Lower leg skin (tissue), 3 donors: ENCODE measurements at regions not wholly inside any gene's neighbourhood (a gene's known extent, or its start where the extent isn't known, plus 50 kb on each side); places are given as distances from the start of the nearest gene placed in this dataset.

ENCODE experiments used
- POLR2A ChIP-seq, 2 donors: fragments of 450-650 bp; IDR thresholded peaks; one replicate each; pipeline ENCODE4 v1.6.1; 2016 to 2017; ENCODE audit warnings: antibody characterized with exemption in 2 of 2, mild to moderate bottlenecking in 1 of 2, moderate library complexity in 1 of 2
- TF ChIP-seq, protein P1 (sequence below), 3 donors: fragments of 450-650 bp; IDR thresholded peaks; one replicate each; pipeline ENCODE4 v1.5.1; 2016; ENCODE audit warnings: antibody characterized with exemption in 3 of 3, mild to moderate bottlenecking in 3 of 3, moderate library complexity in 2 of 3

- TF ChIP-seq, protein P1, sequence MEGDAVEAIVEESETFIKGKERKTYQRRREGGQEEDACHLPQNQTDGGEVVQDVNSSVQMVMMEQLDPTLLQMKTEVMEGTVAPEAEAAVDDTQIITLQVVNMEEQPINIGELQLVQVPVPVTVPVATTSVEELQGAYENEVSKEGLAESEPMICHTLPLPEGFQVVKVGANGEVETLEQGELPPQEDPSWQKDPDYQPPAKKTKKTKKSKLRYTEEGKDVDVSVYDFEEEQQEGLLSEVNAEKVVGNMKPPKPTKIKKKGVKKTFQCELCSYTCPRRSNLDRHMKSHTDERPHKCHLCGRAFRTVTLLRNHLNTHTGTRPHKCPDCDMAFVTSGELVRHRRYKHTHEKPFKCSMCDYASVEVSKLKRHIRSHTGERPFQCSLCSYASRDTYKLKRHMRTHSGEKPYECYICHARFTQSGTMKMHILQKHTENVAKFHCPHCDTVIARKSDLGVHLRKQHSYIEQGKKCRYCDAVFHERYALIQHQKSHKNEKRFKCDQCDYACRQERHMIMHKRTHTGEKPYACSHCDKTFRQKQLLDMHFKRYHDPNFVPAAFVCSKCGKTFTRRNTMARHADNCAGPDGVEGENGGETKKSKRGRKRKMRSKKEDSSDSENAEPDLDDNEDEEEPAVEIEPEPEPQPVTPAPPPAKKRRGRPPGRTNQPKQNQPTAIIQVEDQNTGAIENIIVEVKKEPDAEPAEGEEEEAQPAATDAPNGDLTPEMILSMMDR (IDR thresholded peaks at IDR 0.05) = no peak
- TF ChIP-seq POLR2A (IDR thresholded peaks at IDR 0.05) = no peak
Observed at GRCh38 chr18:61953641-61954040, 60.8 kb upstream of the RNF152 start.
